HEK293T (cell line): ENCODE measurements at regions not wholly inside any gene's neighbourhood (a gene's known extent, or its start where the extent isn't known, plus 50 kb on each side); places are given as distances from the start of the nearest gene placed in this dataset.
"Not testable (repeated sequence)": the region's sequence is repeated elsewhere in the genome, so short reads cannot be mapped to it uniquely, and the experiment has no call there.

Source experiments
- CTCF ChIA-PET: fragments of 350-600 bp; formaldehyde crosslinking; extraction: SDS; loops from one replicate; lab custom pipeline; 2021; ENCODE audit warnings: antibody characterized with exemption, inconsistent platforms; lab: Yijun Ruan, JAX
- POLR2A ChIA-PET: fragments of 350-600 bp; formaldehyde crosslinking; extraction: SDS; loops from one replicate; lab custom pipeline; 2020; ENCODE audit warnings: antibody characterized with exemption, inconsistent platforms; lab: Yijun Ruan, JAX
- DNase-seq: peaks from one replicate; pipeline ENCODE4 v3.0.0; 2012; ENCODE audit warnings: mixed read lengths; ENCODE audit errors: extremely low spot score
- ARNT ChIP-seq: fragments of 450-650 bp; IDR thresholded peaks from 2 replicates; pipeline ENCODE4 v1.6.1; 2017; ENCODE audit warnings: mild to moderate bottlenecking
- BHLHE40 ChIP-seq: fragments of 450-650 bp; IDR thresholded peaks from 2 replicates; pipeline ENCODE4 v1.6.1; 2016; ENCODE audit warnings: mild to moderate bottlenecking, moderate library complexity, borderline replicate concordance
- CTBP1 ChIP-seq: fragments of 450-650 bp; IDR thresholded peaks from 2 replicates; pipeline ENCODE4 v1.6.1; 2016; ENCODE audit warnings: borderline replicate concordance
- ELF4 ChIP-seq: fragments of 450-650 bp; IDR thresholded peaks from 2 replicates; pipeline ENCODE4 v1.6.1; 2017; ENCODE audit warnings: antibody characterized with exemption
- FOXA1 ChIP-seq: fragments of 450-650 bp; IDR thresholded peaks from 2 replicates; pipeline ENCODE4 v1.6.1; 2016; ENCODE audit warnings: mild to moderate bottlenecking
- FOXK2 ChIP-seq: fragments of 450-650 bp; IDR thresholded peaks from 2 replicates; pipeline ENCODE4 v1.6.1; 2016; ENCODE audit warnings: mild to moderate bottlenecking
- FOXM1 ChIP-seq: fragments of 450-650 bp; IDR thresholded peaks from 2 replicates; pipeline ENCODE4 v1.6.1; 2017; ENCODE audit warnings: mild to moderate bottlenecking, borderline replicate concordance
- HDGF ChIP-seq: fragments of 450-650 bp; IDR thresholded peaks from 2 replicates; pipeline ENCODE4 v1.6.1; 2017; ENCODE audit warnings: antibody characterized with exemption, borderline replicate concordance
- L3MBTL2 ChIP-seq: fragments of 450-650 bp; conservative IDR thresholded peaks from 2 replicates; pipeline ENCODE4 v1.6.1; 2016; ENCODE audit warnings: mild to moderate bottlenecking
- LEF1 ChIP-seq: fragments of 450-650 bp; IDR thresholded peaks from 2 replicates; pipeline ENCODE4 v1.6.1; 2017; ENCODE audit warnings: mild to moderate bottlenecking, borderline replicate concordance
- NFRKB ChIP-seq: fragments of 450-650 bp; IDR thresholded peaks from 2 replicates; pipeline ENCODE4 v1.6.1; 2016; ENCODE audit warnings: mild to moderate bottlenecking, moderate library complexity
- SP1 ChIP-seq: fragments of 450-650 bp; IDR thresholded peaks from 2 replicates; pipeline ENCODE4 v1.6.1; 2017
- SUZ12 ChIP-seq: fragments of 450-650 bp; IDR thresholded peaks from 2 replicates; pipeline ENCODE4 v1.6.1; 2016; ENCODE audit warnings: mild to moderate bottlenecking
- TARDBP ChIP-seq: fragments of 450-650 bp; IDR thresholded peaks from 2 replicates; pipeline ENCODE4 v1.6.1; 2016
- ZNF384 ChIP-seq: fragments of 450-650 bp; IDR thresholded peaks from 2 replicates; pipeline ENCODE4 v1.6.1; 2016
- TF ChIP-seq, protein P1 (sequence below): fragments of 450-650 bp; IDR thresholded peaks from 2 replicates; pipeline ENCODE4 v1.6.1; 2016

DNA sequence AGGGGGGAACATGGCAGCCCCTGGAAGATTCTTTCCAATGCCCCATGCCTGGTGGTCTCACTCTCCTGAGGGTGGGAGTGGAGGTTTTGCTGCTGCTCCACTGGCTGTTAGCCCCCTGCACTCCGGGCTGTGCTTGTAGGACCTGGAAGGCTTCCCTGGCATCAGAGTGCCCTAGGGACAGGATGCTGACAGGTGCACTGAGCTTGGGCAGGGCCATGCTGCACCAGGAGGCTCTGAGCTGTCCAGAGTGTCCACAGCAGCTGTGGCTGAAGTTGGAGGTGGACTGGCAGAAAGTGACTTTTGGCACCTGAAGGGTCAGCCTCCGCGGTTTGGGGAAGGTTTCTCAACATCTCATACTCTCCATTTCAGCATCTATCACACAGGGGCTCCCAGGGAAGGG lies 249.1 kb downstream of the GADD45G start:
- no peak for DNase-seq
- CTCF ChIA-PET, result no interaction called here
- TF ChIP-seq FOXA1, result no peak
- TF ChIP-seq L3MBTL2, result no peak
- TF ChIP-seq NFRKB, result no peak
- no peak for TF ChIP-seq ELF4
- TF ChIP-seq HDGF, result no peak
- no peak for TF ChIP-seq LEF1
- TF ChIP-seq ZNF384, result no peak
- no peak for TF ChIP-seq ARNT
- TF ChIP-seq FOXK2, result no peak
- TF ChIP-seq BHLHE40, result no peak
- no peak for TF ChIP-seq SUZ12
- TF ChIP-seq, protein P1, sequence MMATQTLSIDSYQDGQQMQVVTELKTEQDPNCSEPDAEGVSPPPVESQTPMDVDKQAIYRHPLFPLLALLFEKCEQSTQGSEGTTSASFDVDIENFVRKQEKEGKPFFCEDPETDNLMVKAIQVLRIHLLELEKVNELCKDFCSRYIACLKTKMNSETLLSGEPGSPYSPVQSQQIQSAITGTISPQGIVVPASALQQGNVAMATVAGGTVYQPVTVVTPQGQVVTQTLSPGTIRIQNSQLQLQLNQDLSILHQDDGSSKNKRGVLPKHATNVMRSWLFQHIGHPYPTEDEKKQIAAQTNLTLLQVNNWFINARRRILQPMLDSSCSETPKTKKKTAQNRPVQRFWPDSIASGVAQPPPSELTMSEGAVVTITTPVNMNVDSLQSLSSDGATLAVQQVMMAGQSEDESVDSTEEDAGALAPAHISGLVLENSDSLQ, result no peak
- POLR2A ChIA-PET, result no interaction called here

DNA sequence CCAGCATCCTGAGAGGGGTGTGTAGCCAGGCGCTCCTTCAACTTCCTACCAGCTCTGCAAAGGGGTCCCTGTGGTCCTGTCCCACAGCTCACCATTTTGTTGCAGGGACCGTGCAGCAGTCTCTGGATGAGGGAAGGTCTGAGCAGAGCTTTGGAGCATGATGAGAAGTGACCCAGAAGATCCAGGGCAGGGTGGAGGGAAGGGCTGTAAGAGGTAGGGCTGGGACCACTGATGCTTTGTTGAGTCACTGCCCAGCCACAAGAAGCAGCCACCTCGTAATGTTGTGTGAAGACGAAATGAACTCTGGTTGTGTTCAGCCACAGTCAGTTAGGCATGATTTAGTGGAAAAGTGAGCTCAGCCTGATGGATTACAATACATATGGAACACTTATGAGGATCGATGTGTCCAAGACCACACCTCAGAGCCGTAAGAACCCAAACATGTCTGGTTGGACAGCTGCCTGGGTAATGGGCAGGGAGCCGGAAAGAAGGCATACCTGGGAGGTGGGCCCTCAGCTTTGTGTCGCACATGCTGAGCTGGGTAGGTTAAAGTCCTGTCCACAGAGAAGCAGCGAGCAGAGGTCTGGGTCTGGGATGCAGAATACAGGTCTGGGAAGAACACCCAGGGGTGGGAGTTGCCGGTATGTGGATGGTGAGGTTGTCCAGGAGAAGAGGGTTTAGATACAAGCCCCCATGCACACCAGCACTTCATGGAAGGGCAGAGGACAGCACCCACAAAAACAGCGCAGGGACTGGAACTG lies 250.1 kb downstream of the GADD45G start:
- ChIA-PET CTCF (no interaction called here), POLR2A (no interaction called here)
- TF ChIP-seq FOXK2 (no peak), CTBP1 (no peak), ELF4 (no peak)

DNA sequence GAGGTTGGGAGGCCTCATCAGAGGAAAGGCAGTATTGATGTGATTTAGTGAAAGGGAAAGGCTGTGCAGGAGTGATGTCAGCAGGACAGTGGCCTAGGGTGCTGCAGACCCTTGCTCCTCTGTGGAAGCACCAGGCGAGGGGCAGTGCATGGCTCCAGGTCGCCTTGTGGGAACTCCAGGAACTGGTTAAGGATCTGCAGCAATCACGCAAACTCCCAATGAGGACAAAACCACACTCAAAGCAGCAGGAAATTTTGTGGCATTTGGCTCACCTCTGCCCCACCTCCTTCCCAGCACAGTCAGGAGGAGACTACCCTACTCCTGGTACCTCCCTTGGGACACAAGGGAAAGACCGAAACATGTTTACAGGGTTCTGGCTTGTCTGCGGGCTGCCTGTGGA lies 251.5 kb downstream of the GADD45G start:
- DNase-seq, CTCF ChIA-PET, POLR2A ChIA-PET: not testable (repeated sequence)

More for the DNA sequence above, 250.1 kb downstream of the GADD45G start:
- no peak for DNase-seq

DNA sequence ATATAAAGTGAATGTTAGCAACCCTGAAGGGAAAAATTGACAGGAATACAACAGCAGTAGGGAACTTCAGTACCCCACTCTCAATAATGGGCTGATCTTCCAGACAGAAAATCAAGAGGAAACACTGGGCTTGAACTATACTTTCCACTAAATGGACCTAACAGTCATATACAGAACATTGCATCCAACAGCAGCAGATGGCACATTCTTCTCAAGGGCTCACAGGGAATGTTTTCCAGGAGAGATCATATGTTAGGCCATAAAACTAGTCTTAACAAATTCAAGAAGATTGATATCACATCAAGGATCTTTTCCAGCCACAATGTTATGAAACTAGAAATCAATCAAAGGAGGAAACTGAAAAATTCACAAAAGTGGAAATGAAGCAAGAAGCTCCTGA lies 252.1 kb downstream of the GADD45G start:
- POLR2A ChIA-PET, DNase-seq: not testable (repeated sequence)
- CTCF ChIA-PET, result interaction anchor here (0.6 kb wide), 1 partner anchor 103 kb away, joined by 3 read pairs; no protein-coding TSS in a partner anchor

DNA sequence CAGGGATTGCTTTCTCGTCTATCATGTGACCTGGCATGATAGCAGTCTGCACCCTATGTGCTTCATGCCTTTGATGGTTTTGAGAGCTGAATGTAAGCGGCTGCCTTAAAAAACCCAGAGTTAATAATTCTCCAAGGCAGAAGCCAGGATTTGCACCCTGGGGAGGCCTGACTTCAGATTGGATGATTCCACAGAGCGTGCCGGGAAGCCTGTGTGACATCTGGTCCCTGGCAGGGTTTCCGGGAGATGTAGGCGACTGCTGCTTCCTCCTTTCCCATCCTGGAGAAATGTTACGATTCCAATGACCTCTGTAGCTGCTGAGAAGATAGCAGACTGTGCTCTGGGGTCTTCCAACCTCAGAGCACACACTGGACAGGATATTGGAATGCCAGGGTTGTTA lies 255.0 kb downstream of the GADD45G start:
- CTCF ChIA-PET, POLR2A ChIA-PET: not testable (repeated sequence)

DNA sequence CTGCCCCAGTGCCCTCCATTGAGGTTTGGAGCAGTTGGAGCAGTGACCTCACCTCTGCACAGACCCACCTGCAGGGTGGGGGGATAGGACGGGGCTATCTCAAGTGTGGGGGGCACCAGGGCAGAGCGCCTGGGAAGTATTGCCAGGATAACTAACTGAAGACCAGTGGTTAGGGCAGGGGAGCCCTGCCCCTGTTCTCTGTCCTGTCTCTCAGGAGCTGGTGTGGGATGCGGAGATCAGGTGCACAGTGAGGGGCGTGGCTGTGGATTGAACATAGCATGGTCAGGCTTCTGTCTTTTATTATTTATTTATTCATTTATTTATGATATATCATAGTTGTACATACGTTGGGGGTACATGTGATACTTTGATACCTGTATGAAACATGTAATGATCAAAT lies 256.6 kb downstream of the GADD45G start:
- POLR2A ChIA-PET, CTCF ChIA-PET, DNase-seq: not testable (repeated sequence)

More for the DNA sequence above, 255.0 kb downstream of the GADD45G start:
- not testable (repeated sequence) for DNase-seq

DNA sequence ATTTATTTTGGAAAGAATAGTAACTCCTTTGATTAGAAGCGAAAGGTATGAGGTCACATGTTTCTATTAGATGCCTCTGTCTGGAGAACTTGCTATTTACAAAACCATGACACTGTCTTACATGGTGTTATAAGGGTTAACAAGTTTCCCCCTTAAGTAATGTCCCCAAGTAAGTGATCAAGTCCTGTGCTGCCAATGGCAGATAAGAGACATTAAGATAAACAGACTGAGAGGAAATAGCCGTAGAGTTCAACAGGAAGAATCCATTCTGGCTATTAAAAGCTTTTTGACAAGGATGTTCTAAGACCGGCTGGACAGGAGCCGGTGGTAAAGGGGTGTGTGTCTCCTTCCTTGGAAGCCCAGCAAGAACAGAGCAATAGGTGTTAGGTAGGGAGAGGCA lies 257.5 kb downstream of the GADD45G start:
- ChIA-PET POLR2A (no interaction called here), CTCF (no interaction called here)
- TF ChIP-seq CTBP1 (no peak), SUZ12 (no peak), TARDBP (no peak), SP1 (no peak), ZNF384 (no peak), LEF1 (no peak), ARNT (no peak), FOXM1 (no peak), ELF4 (no peak), FOXA1 (no peak), BHLHE40 (no peak), L3MBTL2 (no peak), NFRKB (no peak)
- TF ChIP-seq, protein P1, result no peak
- no peak for DNase-seq

DNA sequence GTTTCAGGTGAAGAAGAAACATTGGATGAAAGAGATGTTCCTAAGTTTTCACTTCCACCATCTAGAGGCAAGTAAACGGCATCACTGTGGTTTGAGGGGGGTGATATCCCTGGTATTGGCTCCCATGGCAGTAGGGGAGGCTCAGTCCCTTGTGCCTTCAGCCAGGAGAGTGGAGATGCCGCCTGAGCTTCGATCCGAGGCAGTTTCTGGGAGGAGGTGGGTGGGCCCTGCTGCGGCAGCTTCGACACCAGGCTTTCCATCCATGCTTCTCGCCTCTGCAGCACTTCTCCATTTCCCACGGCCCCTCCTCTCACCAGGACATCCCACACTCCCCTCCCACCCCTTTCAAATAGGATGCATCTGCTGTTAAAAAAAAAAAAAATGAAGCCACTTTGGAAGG lies 258.3 kb downstream of the GADD45G start:
- DNase-seq, result no peak
- TF ChIP-seq FOXA1 (no peak), LEF1 (no peak), HDGF (no peak)
- ChIA-PET CTCF (no interaction called here), POLR2A (no interaction called here)

DNA sequence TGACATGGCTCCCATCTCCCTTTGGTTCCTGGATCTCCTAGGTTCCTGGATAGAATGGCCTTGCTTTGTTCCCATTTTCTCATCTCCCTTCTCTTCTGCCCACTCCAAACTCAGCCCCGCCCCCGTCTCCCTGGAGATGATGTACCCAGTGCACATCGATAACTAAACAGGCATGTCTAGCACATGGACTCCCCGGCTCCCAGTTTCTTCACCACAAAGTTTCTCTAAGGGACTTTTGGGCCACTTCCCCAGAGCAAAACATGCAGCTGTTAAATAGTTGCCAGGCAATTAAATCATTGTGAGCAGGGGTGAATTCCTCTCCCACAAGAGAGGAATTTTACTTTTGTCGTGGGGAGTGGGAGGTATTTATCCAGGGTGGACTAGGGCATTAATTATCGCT lies 259.0 kb downstream of the GADD45G start:
- CTCF ChIA-PET, result no interaction called here
- TF ChIP-seq NFRKB, result no peak
- no peak for TF ChIP-seq FOXA1
- TF ChIP-seq L3MBTL2, result no peak
- TF ChIP-seq CTBP1, result no peak
- no peak for TF ChIP-seq HDGF
- TF ChIP-seq, protein P1, result no peak
- TF ChIP-seq ZNF384, result no peak
- no peak for TF ChIP-seq SP1
- no peak for TF ChIP-seq ELF4
- no peak for TF ChIP-seq SUZ12
- TF ChIP-seq BHLHE40, result no peak
- TF ChIP-seq TARDBP, result no peak
- no peak for TF ChIP-seq LEF1
- no peak for TF ChIP-seq FOXK2
- TF ChIP-seq FOXM1, result no peak
- no peak for TF ChIP-seq ARNT
- no peak for DNase-seq
- POLR2A ChIA-PET, result no interaction called here
